Activated CD4-positive, alpha-beta T cell treated with anti-CD3 and anti-CD28 coated beads, Interleukin-2, amount 50 U/mL, for 16 hours (primary cell): ENCODE measurements at regions not wholly inside any gene's neighbourhood (a gene's known extent, or its start where the extent isn't known, plus 50 kb on each side); places are given as distances from the start of the nearest gene placed in this dataset.

Source experiments
- DNase-seq: peaks from one replicate; pipeline ENCODE4 v3.0.0-alpha.2; 2020

DNA sequence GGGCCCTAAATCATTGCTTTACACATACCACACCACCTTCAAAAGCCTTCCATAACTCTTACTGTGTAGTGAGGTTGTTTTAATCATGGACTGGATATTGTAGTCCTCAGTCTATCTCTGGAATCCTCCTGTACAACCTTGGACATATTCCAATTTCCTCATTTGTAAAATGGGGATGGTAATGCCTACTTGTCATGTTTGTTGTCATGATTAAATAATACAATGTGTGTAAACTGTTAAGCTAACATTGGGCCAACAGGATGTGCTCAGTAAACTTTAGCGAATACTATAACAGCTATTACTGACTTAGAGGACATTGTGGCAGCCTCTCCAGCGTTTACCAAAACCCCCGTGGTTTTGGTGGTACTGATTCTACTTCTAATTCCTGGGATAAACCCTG is 74.7 kb upstream of the PTPRM start:
- DNase-seq: no peak

DNA sequence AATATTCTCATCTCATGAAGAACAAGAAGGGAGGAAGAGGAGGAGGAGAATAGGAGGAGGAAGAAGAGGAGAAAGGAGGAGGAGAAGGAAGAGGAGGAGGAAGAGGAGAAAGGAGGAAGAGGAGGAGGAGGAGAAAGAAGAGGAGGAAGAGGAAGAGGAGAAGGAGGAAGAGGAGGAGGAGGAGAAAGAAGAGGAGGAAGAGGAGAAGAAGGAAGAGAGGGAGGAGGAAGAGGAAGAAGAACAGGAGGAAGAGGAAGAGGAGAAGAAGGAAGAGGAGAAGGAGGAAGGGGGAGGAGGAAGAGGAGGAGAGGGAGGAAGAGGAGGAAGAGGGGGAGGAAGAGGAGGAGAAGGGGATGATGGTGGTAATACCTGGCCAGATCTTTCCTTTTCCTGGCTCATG is 70.0 kb upstream of the PTPRM start:
- DNase-seq: no peak

DNA sequence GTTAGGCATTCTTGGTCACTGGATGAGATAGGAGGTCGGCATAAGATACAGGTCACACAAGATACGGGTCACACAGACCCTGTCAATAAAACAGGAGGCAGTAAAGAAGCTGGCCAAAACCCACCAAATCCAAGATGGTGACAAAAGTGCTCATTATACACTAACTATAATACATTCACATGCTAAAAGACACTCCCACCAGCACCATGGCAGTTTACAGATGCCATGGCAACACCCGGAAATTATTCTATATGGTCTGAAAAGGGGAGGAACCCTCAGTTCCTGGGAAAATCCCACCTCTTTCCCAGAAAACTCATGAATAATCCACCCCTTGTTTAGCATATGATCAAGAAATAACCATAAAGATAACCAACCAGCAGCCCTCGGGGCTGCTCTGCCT is 56.0 kb upstream of the PTPRM start:
- DNase-seq: no peak

DNA sequence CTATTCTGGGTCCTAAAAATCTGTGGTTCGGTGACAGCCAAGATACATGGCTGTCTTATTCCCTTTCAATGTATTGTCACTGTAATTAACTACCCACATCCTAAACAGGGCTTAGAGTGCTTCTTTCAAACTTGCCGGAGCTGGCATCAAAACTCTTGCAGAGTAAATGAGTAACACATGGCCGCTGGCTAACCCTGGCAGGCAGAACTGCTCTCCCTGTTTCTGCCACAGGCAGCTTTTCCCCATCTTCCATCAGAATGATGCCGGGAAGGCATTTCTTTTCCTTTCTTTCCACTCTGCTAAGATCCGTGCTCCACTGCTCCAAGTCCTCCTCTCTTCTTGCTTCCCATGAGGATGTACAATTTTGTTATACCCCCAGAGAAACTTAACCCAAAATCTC is 54.8 kb upstream of the PTPRM start:
- no peak for DNase-seq

DNA sequence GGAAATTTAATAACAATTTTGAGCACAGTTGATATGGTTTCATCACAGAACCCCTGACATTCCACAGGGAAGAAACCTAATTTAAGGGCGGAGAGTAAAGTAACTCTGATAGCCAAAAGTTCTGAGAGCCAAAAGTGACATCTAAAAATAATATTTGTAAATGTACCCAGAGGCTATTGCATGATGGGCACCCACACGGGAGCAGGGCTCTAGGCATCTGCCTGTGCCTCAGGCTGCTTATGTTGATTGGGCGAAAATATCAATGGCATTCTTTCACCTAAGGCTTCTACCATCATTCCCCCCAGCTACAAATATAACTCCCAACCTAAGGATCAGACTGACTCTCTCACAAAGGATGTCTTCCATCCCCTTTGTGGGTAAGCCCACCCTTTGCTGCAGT is 54.1 kb upstream of the PTPRM start:
- no peak for DNase-seq

DNA sequence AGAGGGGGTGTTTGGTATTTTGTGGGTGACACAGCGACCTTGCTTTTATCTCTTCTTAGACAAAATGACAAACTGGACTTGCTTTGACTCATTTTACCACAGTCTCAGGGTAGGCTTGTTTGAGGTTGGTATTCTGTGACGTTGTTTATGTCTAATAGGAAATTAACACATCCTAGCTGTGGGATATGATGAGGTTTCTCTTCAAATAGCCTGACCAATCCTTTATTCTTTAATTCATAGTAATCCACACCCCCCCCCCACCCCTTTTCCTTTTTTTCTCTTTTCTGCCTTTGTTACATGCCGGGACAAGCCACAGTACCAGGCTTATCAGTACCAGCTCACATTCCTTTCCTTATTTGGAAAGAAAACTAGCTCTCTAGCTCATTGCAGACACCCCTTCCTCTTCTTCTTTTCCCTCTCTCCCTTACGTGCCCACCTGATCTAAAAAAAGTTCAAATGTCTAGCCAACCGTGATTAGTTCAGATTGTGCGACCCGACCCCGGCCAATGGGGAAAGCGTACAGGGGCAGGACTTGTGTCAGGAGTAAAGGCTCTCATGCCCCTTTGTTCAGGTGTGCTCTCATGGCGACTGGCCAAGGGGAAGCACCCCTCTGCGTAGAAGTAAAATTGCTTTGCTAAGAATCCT is 52.2 kb upstream of the PTPRM start:
- DNase-seq: no peak

DNA sequence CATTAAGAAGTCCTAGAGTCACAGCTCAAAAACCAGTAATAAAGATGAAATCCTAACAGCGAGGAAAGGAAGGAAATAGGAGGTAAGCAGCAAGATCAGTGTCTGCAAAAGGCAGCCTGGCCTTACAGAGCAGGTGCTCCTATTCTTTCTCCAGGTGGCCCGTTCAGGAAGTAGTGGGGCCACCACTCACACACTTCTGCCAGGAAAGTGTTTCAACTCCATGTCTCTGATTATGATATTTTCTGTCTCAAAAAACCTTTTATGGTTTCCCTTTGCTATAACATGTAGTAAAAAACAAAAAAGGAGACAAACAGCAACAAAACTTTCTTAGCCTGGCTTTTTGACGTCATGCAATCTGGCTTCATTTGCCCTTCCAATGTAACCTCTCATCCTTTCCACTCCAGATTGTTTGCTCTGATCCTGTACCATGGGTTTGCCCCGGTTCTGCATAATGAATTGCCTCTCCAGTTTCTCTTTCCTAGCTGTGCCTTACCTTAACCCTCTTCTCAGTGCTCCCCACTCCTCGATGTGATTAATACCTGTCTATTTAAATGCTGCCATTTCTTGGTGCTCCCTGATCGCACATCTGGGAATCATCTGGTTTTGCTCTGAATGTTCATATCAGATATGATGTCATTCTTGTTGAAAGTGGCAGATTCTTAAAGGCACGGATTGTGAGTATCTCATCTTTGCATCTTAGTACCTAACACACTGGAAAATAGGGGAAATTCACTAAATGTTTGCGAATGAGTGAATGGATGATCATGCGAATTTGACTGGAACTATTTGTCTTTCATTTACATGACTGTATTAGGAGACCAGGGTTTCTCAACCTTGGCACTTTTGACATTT is 50.6 kb upstream of the PTPRM start:
- no peak for DNase-seq
